ENCODE measurements at regions not wholly inside any gene's neighbourhood (a gene's known extent, or its start where the extent isn't known, plus 50 kb on each side); places are given as distances from the start of the nearest gene placed in this dataset.

- no peak overlapping the region for H3K4me3 ChIP-seq (replicated peaks; ENCODE audit: low read depth, low read length)
- no peak for DNase-seq (ENCODE audit: extremely low read depth, insufficient read length)
- no peaks in the 10 kb centered on the region for H3K27me3 ChIP-seq (replicated peaks; ENCODE audit: control insufficient read depth, insufficient read depth, low read length)
- TF ChIP-seq CTCF (IDR thresholded peaks at IDR 0.05; ENCODE audit: insufficient read depth, low read length, poor library complexity, severe bottlenecking) = no peak
- no peaks in the 10 kb centered on the region for H3K36me3 ChIP-seq (ENCODE audit: control insufficient read depth, insufficient read depth, low read length)
These were observed 111.3 kb upstream of the NR3C1 start for GRCh38 chr5:143514616-143515335.

GRCh38 chr5:143513720-143514119, 110.2 kb upstream of the NR3C1 start:
- no peak for TF ChIP-seq CTCF (IDR thresholded peaks at IDR 0.05; ENCODE audit: insufficient read depth, low read length, poor library complexity, severe bottlenecking)
- Histone ChIP-seq H3K36me3 (ENCODE audit: control insufficient read depth, insufficient read depth, low read length) (no peaks in the 10 kb centered on the region), H3K27me3 (replicated peaks; ENCODE audit: control insufficient read depth, insufficient read depth, low read length) (no peaks in the 10 kb centered on the region), H3K4me3 (replicated peaks; ENCODE audit: low read depth, low read length) (no peak overlapping the region)
- DNase-seq (ENCODE audit: extremely low read depth, insufficient read length) = no peak

GRCh38 chr5:143511736-143512135, 108.2 kb upstream of the NR3C1 start:
- no peak for TF ChIP-seq CTCF (IDR thresholded peaks at IDR 0.05; ENCODE audit: insufficient read depth, low read length, poor library complexity, severe bottlenecking)
- Histone ChIP-seq H3K4me3 (replicated peaks; ENCODE audit: low read depth, low read length) (no peak overlapping the region), H3K36me3 (ENCODE audit: control insufficient read depth, insufficient read depth, low read length) (no peaks in the 10 kb centered on the region), H3K27me3 (replicated peaks; ENCODE audit: control insufficient read depth, insufficient read depth, low read length) (no peaks in the 10 kb centered on the region)
- no peak for DNase-seq (ENCODE audit: extremely low read depth, insufficient read length)

GRCh38 chr5:143509758-143510221, 106.3 kb upstream of the NR3C1 start:
- Histone ChIP-seq H3K27me3 (replicated peaks; ENCODE audit: control insufficient read depth, insufficient read depth, low read length) (no peaks in the 10 kb centered on the region), H3K4me3 (replicated peaks; ENCODE audit: low read depth, low read length) (no peak overlapping the region), H3K36me3 (ENCODE audit: control insufficient read depth, insufficient read depth, low read length) (no peaks in the 10 kb centered on the region)
- DNase-seq (ENCODE audit: extremely low read depth, insufficient read length) = peak; percentile 73
- TF ChIP-seq CTCF (IDR thresholded peaks at IDR 0.05; ENCODE audit: insufficient read depth, low read length, poor library complexity, severe bottlenecking) = no peak

- DNase-seq (ENCODE audit: extremely low read depth, insufficient read length) = no peak
- TF ChIP-seq CTCF (IDR thresholded peaks at IDR 0.05; ENCODE audit: insufficient read depth, low read length, poor library complexity, severe bottlenecking) = no peak
- no peak overlapping the region for H3K4me3 ChIP-seq (replicated peaks; ENCODE audit: low read depth, low read length)
- H3K27me3 ChIP-seq (replicated peaks; ENCODE audit: control insufficient read depth, insufficient read depth, low read length) = no peaks in the 10 kb centered on the region
- H3K36me3 ChIP-seq (ENCODE audit: control insufficient read depth, insufficient read depth, low read length) = no peaks in the 10 kb centered on the region
These were observed 103.5 kb upstream of the NR3C1 start for GRCh38 chr5:143506836-143507552.
